ENCODE measurements at regions not wholly inside any gene's neighbourhood (a gene's known extent, or its start where the extent isn't known, plus 50 kb on each side); places are given as distances from the start of the nearest gene placed in this dataset.

GRCh38 chr6:115441651-115442050 is 619.0 kb downstream of the FRK start:
- TF ChIP-seq CTCF (IDR thresholded peaks at IDR 0.05; ENCODE audit: low read length) (no peak), EZH2 (optimal IDR thresholded peaks at IDR 0.05; ENCODE audit: low read depth, low read length) (no peak)
